ENCODE measurements at regions not wholly inside any gene's neighbourhood (a gene's known extent, or its start where the extent isn't known, plus 50 kb on each side); places are given as distances from the start of the nearest gene placed in this dataset.

DNA sequence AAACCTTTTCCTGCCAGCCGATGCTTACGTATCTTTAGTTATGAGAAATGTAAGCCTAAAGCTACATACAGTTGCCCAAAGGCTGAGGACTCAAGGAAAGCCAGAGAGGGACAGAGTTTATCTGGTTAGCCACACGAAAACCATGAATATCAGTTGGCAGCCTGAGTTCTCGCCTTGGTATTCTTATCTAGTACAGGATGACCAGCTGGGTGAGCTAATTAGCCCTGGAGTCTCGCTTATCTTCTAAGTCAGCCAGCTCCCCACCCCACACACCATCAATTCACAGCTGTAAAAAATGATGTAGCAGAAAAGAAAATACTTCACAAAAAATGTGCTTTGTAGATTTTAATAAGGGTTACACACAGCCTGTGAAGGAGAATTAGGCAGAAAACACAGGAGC is 617.5 kb upstream of the SOX11 start:
- Histone ChIP-seq H3K36me3 (ENCODE audit: insufficient read depth, low read length) (no peaks in the 10 kb centered on the region), H3K27me3 (ENCODE audit: insufficient read depth, low read length) (no peaks in the 10 kb centered on the region), H3K4me3 (ENCODE audit: low read length in 2 of 2) (no peak overlapping the region), H3K27ac (ENCODE audit: low read depth, low read length) (no peak overlapping the region), H3K4me1 (ENCODE audit: insufficient read depth, low read length) (no peaks in the 10 kb centered on the region), H3K9me3 (ENCODE audit: control insufficient read depth in 1 of 2, low read length in 2 of 2) (no peaks in the 10 kb centered on the region)
- intact Hi-C loops (cut with micrococcal nuclease), result no loop called here
- no peak for DNase-seq
- Mint-ChIP-seq H3K27ac (no peak overlapping the region), H3K4me3 (no peak overlapping the region), H3K9me3 (peaks cover 3 to 17% (median 11%) of the 10 kb centered on the region in 8 donors), H3K27me3 (no peaks in the 10 kb centered on the region), H3K36me3 (no peaks in the 10 kb centered on the region), H3K4me1 (no peaks in the 10 kb centered on the region)
- ChIA-PET POLR2A (ENCODE audit: partially characterized antibody) (no interaction called here), CTCF (ENCODE audit: partially characterized antibody) (no interaction called here)

DNA sequence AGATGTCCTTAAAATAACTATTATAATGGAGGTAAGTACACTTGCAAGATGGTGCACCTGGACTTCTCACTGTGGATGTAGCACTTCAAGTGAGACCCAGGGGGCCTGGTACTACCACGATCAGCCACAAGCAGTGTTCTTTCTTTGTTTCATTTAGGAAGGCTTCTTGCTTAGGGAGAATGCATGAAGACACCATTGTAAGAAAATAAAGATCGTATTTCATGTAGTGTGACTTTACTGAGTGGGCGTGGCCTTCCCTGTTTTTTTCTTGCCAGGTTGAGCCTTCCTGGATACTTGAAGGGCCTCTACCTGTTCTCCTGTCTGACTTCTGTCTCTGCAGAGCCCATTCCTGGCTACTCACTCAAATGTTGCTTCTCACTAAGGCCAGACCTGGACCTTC is 615.6 kb upstream of the SOX11 start:
- H3K27ac Mint-ChIP-seq, result no peak overlapping the region
- no peaks in the 10 kb centered on the region for H3K36me3 Mint-ChIP-seq
- no peak for DNase-seq
- H3K4me3 ChIP-seq (ENCODE audit: low read length in 2 of 2), result no peak overlapping the region
- H3K4me3 Mint-ChIP-seq, result no peak overlapping the region
- ChIA-PET POLR2A (ENCODE audit: partially characterized antibody) (no interaction called here), CTCF (ENCODE audit: partially characterized antibody) (no interaction called here)
- no peaks in the 10 kb centered on the region for H3K27me3 Mint-ChIP-seq
- H3K27me3 ChIP-seq (ENCODE audit: insufficient read depth, low read length), result no peaks in the 10 kb centered on the region
- H3K9me3 Mint-ChIP-seq, result peaks cover 3 to 14% (median 9%) of the 10 kb centered on the region in 8 donors
- no peak overlapping the region for H3K27ac ChIP-seq (ENCODE audit: low read depth, low read length)
- no peaks in the 10 kb centered on the region for H3K4me1 Mint-ChIP-seq
- intact Hi-C loops (cut with micrococcal nuclease), result no loop called here
- no peaks in the 10 kb centered on the region for H3K4me1 ChIP-seq (ENCODE audit: insufficient read depth, low read length)
- no peaks in the 10 kb centered on the region for H3K36me3 ChIP-seq (ENCODE audit: insufficient read depth, low read length)
- no peaks in the 10 kb centered on the region for H3K9me3 ChIP-seq (ENCODE audit: control insufficient read depth in 1 of 2, low read length in 2 of 2)

DNA sequence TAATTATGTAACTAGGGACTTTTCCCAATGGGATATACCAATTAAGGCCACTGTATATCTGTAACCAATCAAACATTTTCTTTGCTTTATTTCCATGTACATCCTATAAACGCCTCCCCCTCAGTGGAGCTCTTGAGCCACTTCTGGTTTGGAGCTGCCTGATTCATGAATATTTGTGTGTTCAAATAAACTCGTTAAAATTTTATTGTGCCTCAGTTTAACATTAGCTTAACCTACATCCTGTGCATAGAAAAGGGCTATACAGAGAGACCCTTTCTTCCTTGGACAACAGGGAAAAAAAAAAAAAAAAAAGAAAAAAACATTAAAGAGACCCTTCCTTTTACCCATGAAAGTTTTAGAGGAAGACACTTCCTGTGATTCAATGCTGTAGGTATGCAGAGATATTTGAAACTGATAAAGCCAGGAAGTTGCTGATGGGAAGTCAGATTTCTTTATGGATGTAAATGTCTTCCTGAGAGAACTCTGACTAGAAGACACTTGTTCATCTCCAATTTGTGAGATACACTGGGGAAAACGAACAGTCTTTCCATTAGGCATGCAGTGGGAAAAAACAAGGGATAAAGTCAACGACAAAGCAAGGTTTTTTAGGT is 614.6 kb upstream of the SOX11 start:
- intact Hi-C loops (cut with micrococcal nuclease), result no loop called here
- no peaks in the 10 kb centered on the region for H3K36me3 Mint-ChIP-seq
- POLR2A ChIA-PET (ENCODE audit: partially characterized antibody), result no interaction called here

DNA sequence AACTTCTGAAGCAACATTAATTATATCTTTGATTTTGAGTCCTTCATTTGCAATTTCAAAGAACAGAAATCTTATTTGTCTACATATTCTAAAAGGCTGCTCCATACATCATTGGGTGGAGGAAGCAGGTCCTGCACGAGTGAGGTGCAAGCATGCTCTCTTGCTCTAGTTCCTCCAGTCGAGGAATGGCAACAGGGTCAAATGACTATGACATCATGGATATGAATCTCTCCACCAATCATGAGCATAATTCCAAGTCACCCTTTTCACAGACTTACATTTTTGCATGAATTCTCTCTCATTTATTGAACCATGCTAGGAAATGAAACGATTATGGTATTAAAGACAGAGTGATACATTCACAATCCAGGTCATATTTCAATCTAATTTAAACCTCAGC is 608.8 kb upstream of the SOX11 start:
- Mint-ChIP-seq H3K27me3 (no peaks in the 10 kb centered on the region), H3K4me1 (no peaks in the 10 kb centered on the region), H3K27ac (no peak overlapping the region), H3K9me3 (peaks cover 2 to 15% (median 6%) of the 10 kb centered on the region in 8 donors), H3K36me3 (no peaks in the 10 kb centered on the region), H3K4me3 (no peak overlapping the region)
- no peak overlapping the region for H3K27ac ChIP-seq (ENCODE audit: low read depth, low read length)
- H3K36me3 ChIP-seq (ENCODE audit: insufficient read depth, low read length), result no peaks in the 10 kb centered on the region
- CTCF ChIA-PET (ENCODE audit: partially characterized antibody), result no interaction called here
- H3K27me3 ChIP-seq (ENCODE audit: insufficient read depth, low read length), result no peaks in the 10 kb centered on the region
- no peak overlapping the region for H3K4me3 ChIP-seq (ENCODE audit: low read length in 2 of 2)
- intact Hi-C loops (cut with micrococcal nuclease), result no loop called here
- no peaks in the 10 kb centered on the region for H3K4me1 ChIP-seq (ENCODE audit: insufficient read depth, low read length)
- no peak for DNase-seq
- H3K9me3 ChIP-seq (ENCODE audit: control insufficient read depth in 1 of 2, low read length in 2 of 2), result no peaks in the 10 kb centered on the region
- POLR2A ChIA-PET (ENCODE audit: partially characterized antibody), result no interaction called here

More for the DNA sequence above, 614.6 kb upstream of the SOX11 start:
- no peak overlapping the region for H3K4me3 Mint-ChIP-seq
- no peak overlapping the region for H3K27ac Mint-ChIP-seq
- Histone ChIP-seq H3K27ac (ENCODE audit: low read depth, low read length) (no peak overlapping the region), H3K27me3 (ENCODE audit: insufficient read depth, low read length) (no peaks in the 10 kb centered on the region), H3K36me3 (ENCODE audit: insufficient read depth, low read length) (no peaks in the 10 kb centered on the region), H3K9me3 (ENCODE audit: control insufficient read depth in 1 of 2, low read length in 2 of 2) (no peaks in the 10 kb centered on the region), H3K4me3 (ENCODE audit: low read length in 2 of 2) (no peak overlapping the region), H3K4me1 (ENCODE audit: insufficient read depth, low read length) (no peaks in the 10 kb centered on the region)
- CTCF ChIA-PET (ENCODE audit: partially characterized antibody), result no interaction called here
- no peaks in the 10 kb centered on the region for H3K4me1 Mint-ChIP-seq
- no peak for DNase-seq
- H3K9me3 Mint-ChIP-seq, result peaks cover 0 to 18% (median 8%) of the 10 kb centered on the region in 8 donors
- no peaks in the 10 kb centered on the region for H3K27me3 Mint-ChIP-seq

DNA sequence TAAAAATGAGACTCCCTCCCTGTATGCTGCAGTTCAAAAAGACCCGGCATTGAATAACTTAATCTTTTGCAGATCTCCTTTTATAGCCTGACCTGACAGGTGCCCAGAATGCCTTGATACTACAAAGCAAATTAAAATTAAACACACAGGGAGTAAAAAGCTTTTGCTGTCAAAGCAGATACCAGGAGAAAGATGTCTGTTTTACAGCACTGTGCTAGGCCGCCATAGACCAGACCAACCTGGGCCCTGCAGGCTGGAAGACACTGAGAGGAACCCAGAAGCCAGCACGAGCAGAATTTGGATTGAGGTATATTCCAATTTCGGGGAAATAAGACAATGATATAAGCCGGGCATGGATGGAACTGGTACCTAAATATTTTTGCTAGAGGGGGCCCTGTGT is 602.8 kb upstream of the SOX11 start:
- H3K4me3 ChIP-seq (ENCODE audit: low read length in 2 of 2), result no peak overlapping the region
- CTCF ChIA-PET (ENCODE audit: partially characterized antibody), result no interaction called here
- POLR2A ChIA-PET (ENCODE audit: partially characterized antibody), result no interaction called here
- no peaks in the 10 kb centered on the region for H3K4me1 ChIP-seq (ENCODE audit: insufficient read depth, low read length)
- Mint-ChIP-seq H3K4me3 (no peak overlapping the region), H3K9me3 (peaks cover 0 to 16% (median 4%) of the 10 kb centered on the region in 8 donors), H3K4me1 (no peaks in the 10 kb centered on the region), H3K27ac (no peak overlapping the region), H3K27me3 (no peaks in the 10 kb centered on the region), H3K36me3 (no peaks in the 10 kb centered on the region)
- no peaks in the 10 kb centered on the region for H3K27me3 ChIP-seq (ENCODE audit: insufficient read depth, low read length)
- H3K9me3 ChIP-seq (ENCODE audit: control insufficient read depth in 1 of 2, low read length in 2 of 2), result peaks cover 0 to 4% of the 10 kb centered on the region in 2 donors
- no peak overlapping the region for H3K27ac ChIP-seq (ENCODE audit: low read depth, low read length)
- intact Hi-C loops (cut with micrococcal nuclease), result no loop called here
- no peaks in the 10 kb centered on the region for H3K36me3 ChIP-seq (ENCODE audit: insufficient read depth, low read length)
- no peak for DNase-seq

DNA sequence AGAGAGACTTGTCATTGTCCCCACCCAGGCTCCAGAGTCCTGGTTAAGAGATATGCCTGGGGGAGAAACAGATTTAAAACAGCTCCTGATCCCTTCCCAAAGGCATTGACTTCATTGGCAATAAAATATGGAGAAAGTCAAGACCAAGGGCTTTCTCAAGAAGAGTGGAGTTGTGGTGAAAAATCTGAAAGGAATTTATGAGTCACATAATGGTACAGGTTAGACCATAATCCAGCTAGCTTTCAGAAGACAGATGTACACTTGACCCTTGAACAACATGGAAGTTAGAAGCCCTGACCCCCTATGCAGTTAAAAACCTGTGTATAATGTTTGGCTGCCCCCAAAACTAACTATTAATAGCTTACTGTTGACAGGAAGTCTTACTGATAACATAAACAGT is 599.1 kb upstream of the SOX11 start:
- H3K27ac Mint-ChIP-seq, result no peak overlapping the region
- ChIA-PET POLR2A (ENCODE audit: partially characterized antibody) (no interaction called here), CTCF (ENCODE audit: partially characterized antibody) (no interaction called here)
- intact Hi-C loops (cut with micrococcal nuclease), result no loop called here
- H3K4me3 ChIP-seq (ENCODE audit: low read length in 2 of 2), result no peak overlapping the region
- no peak for DNase-seq
- no peaks in the 10 kb centered on the region for H3K36me3 Mint-ChIP-seq
- H3K27me3 ChIP-seq (ENCODE audit: insufficient read depth, low read length), result no peaks in the 10 kb centered on the region
- no peak overlapping the region for H3K4me3 Mint-ChIP-seq
- no peaks in the 10 kb centered on the region for H3K4me1 Mint-ChIP-seq
- H3K9me3 ChIP-seq (ENCODE audit: control insufficient read depth in 1 of 2, low read length in 2 of 2), result peaks cover 0 to 4% of the 10 kb centered on the region in 2 donors
- peaks cover 0 to 24% (median 6%) of the 10 kb centered on the region in 8 donors for H3K9me3 Mint-ChIP-seq
- no peaks in the 10 kb centered on the region for H3K36me3 ChIP-seq (ENCODE audit: insufficient read depth, low read length)
- no peaks in the 10 kb centered on the region for H3K4me1 ChIP-seq (ENCODE audit: insufficient read depth, low read length)
- no peak overlapping the region for H3K27ac ChIP-seq (ENCODE audit: low read depth, low read length)
- no peaks in the 10 kb centered on the region for H3K27me3 Mint-ChIP-seq

DNA sequence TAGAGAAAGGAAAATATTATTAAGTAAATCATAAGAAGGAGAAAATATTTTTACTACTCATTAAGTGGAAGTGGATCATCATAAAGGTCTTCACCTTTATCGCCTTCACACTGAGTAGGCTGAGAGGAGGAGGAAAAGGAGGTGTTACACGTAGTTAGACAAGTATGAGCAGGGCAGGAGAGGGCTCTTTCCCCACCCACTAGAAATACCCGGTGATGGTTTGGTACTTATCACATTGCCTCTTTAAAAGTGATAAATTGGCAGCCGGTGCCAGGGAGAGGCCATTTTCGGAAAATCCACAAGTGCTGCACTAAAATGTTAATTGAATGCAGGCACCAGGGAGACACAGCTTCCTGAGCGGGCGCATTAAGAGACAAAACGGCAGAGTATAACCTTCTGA is 598.7 kb upstream of the SOX11 start:
- H3K27ac Mint-ChIP-seq, result no peak overlapping the region
- H3K4me3 Mint-ChIP-seq, result no peak overlapping the region
- Histone ChIP-seq H3K9me3 (ENCODE audit: control insufficient read depth in 1 of 2, low read length in 2 of 2) (peaks cover 0 to 4% of the 10 kb centered on the region in 2 donors), H3K36me3 (ENCODE audit: insufficient read depth, low read length) (no peaks in the 10 kb centered on the region), H3K27me3 (ENCODE audit: insufficient read depth, low read length) (no peaks in the 10 kb centered on the region), H3K27ac (ENCODE audit: low read depth, low read length) (no peak overlapping the region), H3K4me1 (ENCODE audit: insufficient read depth, low read length) (no peaks in the 10 kb centered on the region), H3K4me3 (ENCODE audit: low read length in 2 of 2) (no peak overlapping the region)
- peaks cover 0 to 24% (median 6%) of the 10 kb centered on the region in 8 donors for H3K9me3 Mint-ChIP-seq
- ChIA-PET CTCF (ENCODE audit: partially characterized antibody) (no interaction called here), POLR2A (ENCODE audit: partially characterized antibody) (no interaction called here)
- no peak for DNase-seq
- no peaks in the 10 kb centered on the region for H3K4me1 Mint-ChIP-seq
- no peaks in the 10 kb centered on the region for H3K27me3 Mint-ChIP-seq
- H3K36me3 Mint-ChIP-seq, result no peaks in the 10 kb centered on the region
- intact Hi-C loops (cut with micrococcal nuclease), result no loop called here

DNA sequence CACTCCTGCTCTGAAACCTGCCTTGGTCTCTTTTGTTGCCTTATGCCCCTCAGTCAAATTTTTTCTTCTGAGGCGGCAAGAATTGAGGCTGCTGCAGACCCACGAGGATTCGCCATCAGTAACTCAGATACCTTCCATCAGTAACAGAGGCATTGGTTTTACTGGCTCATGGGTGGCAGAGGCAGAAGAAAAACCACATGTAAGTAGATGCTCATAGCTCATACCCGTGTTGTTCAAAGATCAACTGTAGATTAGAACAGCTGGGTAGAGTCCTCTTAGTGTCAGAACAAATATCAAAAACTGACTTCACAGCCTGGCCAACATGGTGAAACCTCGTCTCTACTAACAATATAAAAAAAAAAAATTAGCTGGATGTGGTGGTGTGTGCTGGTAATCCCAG is 598.0 kb upstream of the SOX11 start:
- Mint-ChIP-seq H3K27ac (no peak overlapping the region), H3K27me3 (no peaks in the 10 kb centered on the region), H3K36me3 (no peaks in the 10 kb centered on the region), H3K4me3 (no peak overlapping the region), H3K9me3 (peaks cover 0 to 27% (median 10%) of the 10 kb centered on the region in 8 donors), H3K4me1 (no peaks in the 10 kb centered on the region)
- H3K4me1 ChIP-seq (ENCODE audit: insufficient read depth, low read length), result no peaks in the 10 kb centered on the region
- H3K27ac ChIP-seq (ENCODE audit: low read depth, low read length), result no peak overlapping the region
- H3K9me3 ChIP-seq (ENCODE audit: control insufficient read depth in 1 of 2, low read length in 2 of 2), result peaks cover 0 to 4% of the 10 kb centered on the region in 2 donors
- ChIA-PET CTCF (ENCODE audit: partially characterized antibody) (no interaction called here), POLR2A (ENCODE audit: partially characterized antibody) (no interaction called here)
- no peaks in the 10 kb centered on the region for H3K27me3 ChIP-seq (ENCODE audit: insufficient read depth, low read length)
- H3K4me3 ChIP-seq (ENCODE audit: low read length in 2 of 2), result no peak overlapping the region
- no peak for DNase-seq
- H3K36me3 ChIP-seq (ENCODE audit: insufficient read depth, low read length), result no peaks in the 10 kb centered on the region
- intact Hi-C loops (cut with micrococcal nuclease), result no loop called here

Data from CD4-positive, alpha-beta memory T cell (primary cell).